PFSK-1 (cell line): ENCODE measurements at regions not wholly inside any gene's neighbourhood (a gene's known extent, or its start where the extent isn't known, plus 50 kb on each side); places are given as distances from the start of the nearest gene placed in this dataset.

Experiments
- FOXP2 ChIP-seq: optimal IDR thresholded peaks from 2 replicates; pipeline ENCODE3; 2011; ENCODE audit warnings: borderline replicate concordance, control low read depth, inconsistent platforms; ENCODE audit not compliant: insufficient read depth; ENCODE audit errors: extremely low read length, extremely low read depth
- POLR2AphosphoS5 ChIP-seq: IDR thresholded peaks from 2 replicates; pipeline ENCODE4 v1.6.1; 2012; ENCODE audit warnings: low read depth, mild to moderate bottlenecking, control low read depth, low read length, moderate library complexity
- SIN3A ChIP-seq: IDR thresholded peaks from 2 replicates; pipeline ENCODE4 v1.6.1; 2012; ENCODE audit warnings: mild to moderate bottlenecking, low read length, moderate library complexity, borderline replicate concordance; ENCODE audit not compliant: insufficient read depth
- TAF1 ChIP-seq: IDR thresholded peaks from 2 replicates; pipeline ENCODE4 v1.6.1; 2012; ENCODE audit warnings: low read length, control low read depth, borderline replicate concordance; ENCODE audit not compliant: insufficient read depth
- TF ChIP-seq, protein P1 (sequence below), 2 experiments: IDR thresholded peaks; 2 replicates each; pipeline versions ENCODE4 v1.6.1 to v1.8.0; 2011 to 2012; ENCODE audit warnings: low read depth in 2 of 2, low read length in 2 of 2, control low read depth in 1 of 2, inconsistent platforms in 1 of 2, mild to moderate bottlenecking in 1 of 2, moderate library complexity in 1 of 2; ENCODE audit not compliant: insufficient read depth in 1 of 2

DNA sequence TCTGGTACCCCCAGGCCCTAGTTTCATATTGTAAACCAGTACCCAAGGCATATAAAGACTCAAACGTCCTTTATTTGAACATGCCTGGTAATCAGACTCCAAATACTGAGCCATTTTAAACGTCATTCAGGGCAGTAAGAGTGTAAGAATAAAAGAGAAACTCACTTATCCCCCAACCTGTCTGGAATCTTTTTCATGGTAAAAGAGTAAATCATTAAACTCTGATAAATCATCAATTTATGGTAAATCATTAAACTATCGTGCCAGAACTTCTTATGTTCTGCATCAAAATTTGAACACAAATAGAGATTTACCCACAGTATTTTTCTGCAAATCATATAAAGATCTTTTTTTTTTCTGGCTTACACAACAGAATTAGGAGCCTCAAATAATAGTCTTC is 734.3 kb upstream of the POT1 start:
- TF ChIP-seq SIN3A, result no peak
- no peak for TF ChIP-seq FOXP2
- TF ChIP-seq, protein P1, sequence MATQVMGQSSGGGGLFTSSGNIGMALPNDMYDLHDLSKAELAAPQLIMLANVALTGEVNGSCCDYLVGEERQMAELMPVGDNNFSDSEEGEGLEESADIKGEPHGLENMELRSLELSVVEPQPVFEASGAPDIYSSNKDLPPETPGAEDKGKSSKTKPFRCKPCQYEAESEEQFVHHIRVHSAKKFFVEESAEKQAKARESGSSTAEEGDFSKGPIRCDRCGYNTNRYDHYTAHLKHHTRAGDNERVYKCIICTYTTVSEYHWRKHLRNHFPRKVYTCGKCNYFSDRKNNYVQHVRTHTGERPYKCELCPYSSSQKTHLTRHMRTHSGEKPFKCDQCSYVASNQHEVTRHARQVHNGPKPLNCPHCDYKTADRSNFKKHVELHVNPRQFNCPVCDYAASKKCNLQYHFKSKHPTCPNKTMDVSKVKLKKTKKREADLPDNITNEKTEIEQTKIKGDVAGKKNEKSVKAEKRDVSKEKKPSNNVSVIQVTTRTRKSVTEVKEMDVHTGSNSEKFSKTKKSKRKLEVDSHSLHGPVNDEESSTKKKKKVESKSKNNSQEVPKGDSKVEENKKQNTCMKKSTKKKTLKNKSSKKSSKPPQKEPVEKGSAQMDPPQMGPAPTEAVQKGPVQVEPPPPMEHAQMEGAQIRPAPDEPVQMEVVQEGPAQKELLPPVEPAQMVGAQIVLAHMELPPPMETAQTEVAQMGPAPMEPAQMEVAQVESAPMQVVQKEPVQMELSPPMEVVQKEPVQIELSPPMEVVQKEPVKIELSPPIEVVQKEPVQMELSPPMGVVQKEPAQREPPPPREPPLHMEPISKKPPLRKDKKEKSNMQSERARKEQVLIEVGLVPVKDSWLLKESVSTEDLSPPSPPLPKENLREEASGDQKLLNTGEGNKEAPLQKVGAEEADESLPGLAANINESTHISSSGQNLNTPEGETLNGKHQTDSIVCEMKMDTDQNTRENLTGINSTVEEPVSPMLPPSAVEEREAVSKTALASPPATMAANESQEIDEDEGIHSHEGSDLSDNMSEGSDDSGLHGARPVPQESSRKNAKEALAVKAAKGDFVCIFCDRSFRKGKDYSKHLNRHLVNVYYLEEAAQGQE (IDR thresholded peaks at IDR 0.05; ENCODE audit: insufficient read depth in 1 of 2, low read depth in 2 of 2, low read length in 2 of 2), result no peak
- TF ChIP-seq POLR2AphosphoS5, result no peak

DNA sequence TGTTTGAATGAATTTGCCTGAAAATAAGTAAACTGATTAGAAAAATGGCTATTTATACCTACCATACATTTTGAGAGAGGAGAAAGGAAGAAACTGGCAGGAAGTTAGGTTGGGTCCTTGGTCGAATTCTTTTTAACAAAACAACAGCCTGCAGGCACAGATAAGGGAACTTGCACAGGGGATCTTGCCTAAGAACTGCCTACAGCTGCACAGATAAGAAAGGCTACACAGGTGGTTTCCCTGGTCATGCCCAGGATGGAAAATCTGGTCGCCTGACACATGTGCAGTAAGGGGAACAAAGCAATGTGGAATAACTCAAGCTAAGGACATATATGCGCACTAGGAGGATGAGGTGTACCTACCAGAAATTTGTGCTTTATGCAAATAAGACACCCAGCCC is 732.1 kb upstream of the POT1 start:
- TF ChIP-seq TAF1 (no peak), FOXP2 (no peak), SIN3A (no peak), POLR2AphosphoS5 (no peak)
- TF ChIP-seq, protein P1 (IDR thresholded peaks at IDR 0.05; ENCODE audit: insufficient read depth in 1 of 2, low read depth in 2 of 2, low read length in 2 of 2), result no peak

DNA sequence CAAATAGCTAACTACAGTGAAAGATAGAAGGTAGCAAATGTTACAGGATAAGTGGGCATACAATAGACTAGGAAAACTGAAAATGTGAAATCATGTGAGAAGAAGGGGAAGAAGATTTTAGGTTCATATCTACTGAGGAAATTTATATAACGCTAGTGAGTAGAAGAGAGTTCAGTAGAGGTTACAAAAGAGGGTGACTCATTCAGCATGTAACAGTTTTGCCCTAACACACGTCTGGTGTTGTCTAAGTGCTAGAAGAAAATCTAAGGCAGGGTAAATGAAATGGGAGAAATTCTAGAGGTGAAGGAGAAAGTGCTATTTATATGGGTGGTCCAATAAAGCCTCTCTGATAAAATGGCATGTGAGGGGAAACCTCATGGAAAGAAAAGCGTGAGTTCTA is 731.4 kb upstream of the POT1 start:
- TF ChIP-seq POLR2AphosphoS5 (no peak), SIN3A (no peak), FOXP2 (no peak), TAF1 (no peak)
- TF ChIP-seq, protein P1 (IDR thresholded peaks at IDR 0.05; ENCODE audit: insufficient read depth in 1 of 2, low read depth in 2 of 2, low read length in 2 of 2), result no peak

DNA sequence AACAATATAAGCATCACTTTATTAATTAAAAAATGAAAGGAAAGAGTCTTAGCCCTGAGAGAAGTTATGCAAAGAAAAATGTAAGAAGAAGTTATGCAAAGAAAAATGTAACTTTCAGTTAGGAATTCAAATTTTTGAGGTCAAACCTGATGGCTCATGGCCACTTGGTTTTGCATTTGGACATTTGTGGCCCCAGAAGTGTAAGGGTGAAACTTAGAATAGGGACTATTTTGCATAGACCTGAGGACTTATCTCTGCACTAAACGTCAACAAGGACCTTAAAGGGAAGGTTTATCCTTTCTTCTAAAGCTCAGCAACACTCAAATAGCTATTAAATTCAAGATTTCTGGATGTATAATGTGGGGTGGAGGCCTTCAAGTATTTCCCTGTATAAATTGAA is 724.5 kb upstream of the POT1 start:
- TF ChIP-seq FOXP2 (no peak), SIN3A (no peak)

DNA sequence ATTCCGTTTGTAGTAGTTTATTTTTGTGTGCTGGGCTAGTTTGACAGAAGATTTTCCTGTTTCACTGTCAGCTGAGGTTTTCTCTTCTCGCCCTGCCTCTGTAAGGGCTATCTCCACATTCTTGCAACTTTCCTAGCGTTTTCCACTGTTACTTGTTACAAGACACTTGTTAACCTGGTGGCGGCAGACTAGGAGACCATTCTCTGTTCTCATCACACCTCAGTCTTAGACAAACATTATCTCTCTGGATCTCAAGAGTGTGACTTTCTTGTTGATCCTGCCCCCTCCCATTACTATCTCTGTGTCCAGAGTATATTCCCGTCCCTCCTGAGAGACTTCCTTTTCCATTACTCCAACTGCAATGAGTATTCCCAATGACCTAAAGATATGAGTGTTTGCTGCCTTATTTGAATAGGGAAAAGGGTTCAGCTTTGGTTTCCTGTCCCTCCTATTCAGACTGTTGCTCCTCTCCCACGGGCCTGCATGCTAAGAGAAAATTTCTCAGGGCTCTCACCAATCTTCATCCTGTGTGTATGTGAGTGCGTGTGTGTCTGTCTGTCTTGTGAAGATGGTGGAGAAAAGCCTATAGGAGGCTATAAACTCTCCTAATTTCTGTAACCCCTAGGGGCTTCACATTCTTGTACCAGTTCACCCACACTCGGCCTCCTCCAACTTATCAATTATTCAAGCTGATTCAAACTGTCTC is 722.4 kb upstream of the POT1 start:
- TF ChIP-seq SIN3A, result no peak
- TF ChIP-seq POLR2AphosphoS5, result no peak
- TF ChIP-seq, protein P1 (IDR thresholded peaks at IDR 0.05; ENCODE audit: insufficient read depth in 1 of 2, low read depth in 2 of 2, low read length in 2 of 2), result no peak
- TF ChIP-seq FOXP2, result no peak
- no peak for TF ChIP-seq TAF1
